BJ (cell line): ENCODE measurements at regions not wholly inside any gene's neighbourhood (a gene's known extent, or its start where the extent isn't known, plus 50 kb on each side); places are given as distances from the start of the nearest gene placed in this dataset.

Experiments
- CTCF ChIA-PET: fragments of 350-600 bp; formaldehyde crosslinking; extraction: SDS; loops from one replicate; lab custom pipeline; 2021; ENCODE audit warnings: antibody characterized with exemption, inconsistent platforms; lab: Yijun Ruan, JAX
- POLR2A ChIA-PET: fragments of 300-600 bp; sonication (Branson Sonifier 250); formaldehyde crosslinking; extraction: SDS; loops from one replicate; lab custom pipeline; 2021; ENCODE audit warnings: antibody characterized with exemption; lab: Charles Lee
- DNase-seq: peaks from one replicate; pipeline ENCODE4 v3.0.0-alpha.2; 2011; ENCODE audit warnings: low read depth
- H3K27me3 ChIP-seq: 2 replicates; pipeline ENCODE4 v1.6.0; 2011; ENCODE audit warnings: low read length; ENCODE audit not compliant: control insufficient read depth, insufficient read depth
- H3K36me3 ChIP-seq: 2 replicates; pipeline ENCODE4 v1.5.1; 2011; ENCODE audit warnings: low read length; ENCODE audit not compliant: control insufficient read depth, insufficient read depth
- H3K4me3 ChIP-seq: 2 replicates; pipeline ENCODE4 v1.5.1; 2011; ENCODE audit warnings: low read depth, mild to moderate bottlenecking, control low read depth, low read length
- TF ChIP-seq, protein P1 (sequence below): IDR thresholded peaks from 2 replicates; pipeline ENCODE4 v1.5.1; 2011; ENCODE audit warnings: low read depth, mild to moderate bottlenecking, control low read depth, inconsistent platforms, low read length, moderate library complexity; ENCODE audit not compliant: insufficient read depth

DNA sequence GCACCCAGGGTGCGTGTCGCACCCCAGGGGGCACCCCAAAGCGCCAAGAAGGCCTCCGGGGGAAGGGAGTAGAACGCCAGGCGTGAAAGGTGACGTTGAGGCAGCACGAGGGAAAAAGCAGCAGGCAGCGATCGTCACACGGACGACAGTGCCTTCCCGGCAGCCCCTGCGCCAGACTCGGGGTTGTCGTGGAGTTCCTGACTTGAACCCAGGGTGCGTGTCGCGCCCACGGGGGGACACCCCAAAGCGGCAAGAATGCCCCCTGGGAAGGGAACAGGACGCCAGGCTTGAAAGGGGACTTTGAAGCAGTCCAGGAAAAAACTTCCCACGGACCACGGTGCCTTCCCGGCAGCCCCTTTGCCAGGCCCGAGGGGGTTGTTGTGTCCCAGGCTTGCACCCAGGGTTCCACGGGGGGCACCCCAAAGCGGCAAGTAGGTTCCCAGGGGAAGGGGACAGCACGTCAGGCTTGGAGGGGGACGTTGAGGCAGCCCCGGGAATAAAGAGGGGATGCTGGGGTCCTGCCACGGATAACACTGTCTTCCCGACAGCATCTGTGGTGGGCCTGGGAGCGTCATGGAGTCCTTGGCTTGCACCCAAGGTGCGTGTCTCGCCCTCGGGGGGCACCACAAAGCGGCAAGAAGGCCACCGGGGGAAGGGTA, 159.2 kb upstream of the ALG10B start:
- no peaks in the 10 kb centered on the region for H3K36me3 ChIP-seq
- H3K4me3 ChIP-seq, result no peak overlapping the region
- TF ChIP-seq, protein P1, sequence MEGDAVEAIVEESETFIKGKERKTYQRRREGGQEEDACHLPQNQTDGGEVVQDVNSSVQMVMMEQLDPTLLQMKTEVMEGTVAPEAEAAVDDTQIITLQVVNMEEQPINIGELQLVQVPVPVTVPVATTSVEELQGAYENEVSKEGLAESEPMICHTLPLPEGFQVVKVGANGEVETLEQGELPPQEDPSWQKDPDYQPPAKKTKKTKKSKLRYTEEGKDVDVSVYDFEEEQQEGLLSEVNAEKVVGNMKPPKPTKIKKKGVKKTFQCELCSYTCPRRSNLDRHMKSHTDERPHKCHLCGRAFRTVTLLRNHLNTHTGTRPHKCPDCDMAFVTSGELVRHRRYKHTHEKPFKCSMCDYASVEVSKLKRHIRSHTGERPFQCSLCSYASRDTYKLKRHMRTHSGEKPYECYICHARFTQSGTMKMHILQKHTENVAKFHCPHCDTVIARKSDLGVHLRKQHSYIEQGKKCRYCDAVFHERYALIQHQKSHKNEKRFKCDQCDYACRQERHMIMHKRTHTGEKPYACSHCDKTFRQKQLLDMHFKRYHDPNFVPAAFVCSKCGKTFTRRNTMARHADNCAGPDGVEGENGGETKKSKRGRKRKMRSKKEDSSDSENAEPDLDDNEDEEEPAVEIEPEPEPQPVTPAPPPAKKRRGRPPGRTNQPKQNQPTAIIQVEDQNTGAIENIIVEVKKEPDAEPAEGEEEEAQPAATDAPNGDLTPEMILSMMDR, result no peak
- no peak for DNase-seq
- ChIA-PET POLR2A (no interaction called here), CTCF (no interaction called here)
- no peaks in the 10 kb centered on the region for H3K27me3 ChIP-seq

DNA sequence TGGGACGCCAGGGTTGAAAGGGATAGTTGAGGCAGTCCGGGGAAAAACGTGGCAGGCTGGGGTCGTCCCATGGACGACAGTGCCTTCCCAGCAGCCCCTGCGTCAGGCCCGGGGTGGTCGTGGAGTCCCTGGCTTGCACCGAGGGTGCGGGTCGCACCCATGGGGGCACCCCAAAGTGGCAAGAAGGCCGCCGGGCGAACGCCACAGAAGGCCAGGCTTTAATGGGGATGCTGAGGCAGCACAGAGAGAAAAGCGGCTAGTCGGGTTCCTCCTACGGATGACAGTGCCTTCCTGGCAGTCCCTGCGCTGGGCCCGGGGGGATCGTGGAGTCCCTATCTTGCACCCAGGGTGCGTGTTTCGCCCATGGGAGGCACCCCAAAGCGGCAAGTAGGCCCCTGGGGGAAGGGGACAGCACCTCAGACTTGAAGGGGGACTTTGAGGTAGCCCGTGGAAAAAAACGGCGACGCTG, 158.6 kb upstream of the ALG10B start:
- DNase-seq, result no peak
- POLR2A ChIA-PET, result no interaction called here
- H3K27me3 ChIP-seq, result no peaks in the 10 kb centered on the region
- CTCF ChIA-PET, result no interaction called here
- TF ChIP-seq, protein P1, result no peak
- H3K4me3 ChIP-seq, result no peak overlapping the region
- no peaks in the 10 kb centered on the region for H3K36me3 ChIP-seq

DNA sequence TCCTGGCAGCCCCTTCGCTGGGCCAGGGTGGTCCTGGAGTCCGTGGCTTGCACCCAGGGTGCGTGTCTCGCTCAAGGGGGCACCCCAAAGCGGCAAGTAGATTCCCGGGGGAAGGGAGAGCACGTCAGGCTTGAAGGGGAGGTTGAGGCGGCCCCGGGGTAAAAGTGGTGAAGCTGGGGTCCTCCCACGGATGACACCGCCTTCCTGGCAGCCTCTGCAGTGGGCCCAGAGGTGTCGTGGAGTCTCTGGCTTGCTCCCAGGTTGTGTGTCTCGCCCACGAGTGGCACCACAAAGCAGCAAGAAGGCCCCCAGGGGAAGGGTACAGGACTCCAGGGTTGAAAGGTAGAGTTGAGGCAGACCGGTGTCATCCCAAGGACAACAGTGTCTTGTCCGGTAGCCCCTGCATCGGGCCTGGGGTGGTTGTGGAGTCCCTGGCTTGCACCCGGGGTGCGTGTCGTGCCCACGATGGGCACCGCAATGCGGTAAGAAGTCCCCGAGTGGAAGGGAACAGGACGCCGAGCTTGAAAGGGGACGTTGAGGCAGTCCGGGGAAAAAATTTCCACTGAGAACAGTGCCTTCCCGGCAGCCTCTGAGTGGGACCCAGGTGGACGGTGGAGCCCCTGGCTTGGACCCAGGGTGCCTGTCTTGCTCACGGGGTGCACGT, 158.0 kb upstream of the ALG10B start:
- Histone ChIP-seq H3K27me3 (no peaks in the 10 kb centered on the region), H3K4me3 (no peak overlapping the region), H3K36me3 (no peaks in the 10 kb centered on the region)
- ChIA-PET POLR2A (no interaction called here), CTCF (no interaction called here)
- no peak for DNase-seq
- TF ChIP-seq, protein P1, result no peak

DNA sequence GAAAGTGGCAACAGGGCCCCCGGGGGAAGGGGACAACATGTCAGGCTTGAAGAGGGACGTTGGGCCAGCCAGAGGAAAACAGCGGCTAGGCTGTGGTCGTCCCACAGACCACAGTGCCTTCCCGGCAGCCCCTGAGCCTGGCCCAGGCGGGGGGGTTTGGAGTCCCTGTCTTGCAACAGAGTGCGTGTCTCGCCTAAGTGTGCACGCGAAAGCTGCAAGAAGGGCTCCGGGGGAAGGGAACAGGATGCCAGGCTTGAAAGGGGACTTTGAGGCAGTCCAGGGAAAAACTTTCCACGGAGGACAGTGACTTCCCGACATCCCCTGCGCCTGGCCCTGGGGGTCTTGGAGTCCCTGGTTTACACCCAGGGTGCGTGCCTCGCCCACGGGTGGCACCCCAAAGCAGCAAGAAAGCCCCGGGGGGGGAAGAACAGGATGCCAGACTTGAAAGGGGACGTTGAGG, 157.5 kb upstream of the ALG10B start:
- CTCF ChIA-PET, result no interaction called here
- no peak overlapping the region for H3K4me3 ChIP-seq
- no peaks in the 10 kb centered on the region for H3K27me3 ChIP-seq
- H3K36me3 ChIP-seq, result no peaks in the 10 kb centered on the region
- TF ChIP-seq, protein P1, result no peak
- no peak for DNase-seq
- POLR2A ChIA-PET, result no interaction called here

DNA sequence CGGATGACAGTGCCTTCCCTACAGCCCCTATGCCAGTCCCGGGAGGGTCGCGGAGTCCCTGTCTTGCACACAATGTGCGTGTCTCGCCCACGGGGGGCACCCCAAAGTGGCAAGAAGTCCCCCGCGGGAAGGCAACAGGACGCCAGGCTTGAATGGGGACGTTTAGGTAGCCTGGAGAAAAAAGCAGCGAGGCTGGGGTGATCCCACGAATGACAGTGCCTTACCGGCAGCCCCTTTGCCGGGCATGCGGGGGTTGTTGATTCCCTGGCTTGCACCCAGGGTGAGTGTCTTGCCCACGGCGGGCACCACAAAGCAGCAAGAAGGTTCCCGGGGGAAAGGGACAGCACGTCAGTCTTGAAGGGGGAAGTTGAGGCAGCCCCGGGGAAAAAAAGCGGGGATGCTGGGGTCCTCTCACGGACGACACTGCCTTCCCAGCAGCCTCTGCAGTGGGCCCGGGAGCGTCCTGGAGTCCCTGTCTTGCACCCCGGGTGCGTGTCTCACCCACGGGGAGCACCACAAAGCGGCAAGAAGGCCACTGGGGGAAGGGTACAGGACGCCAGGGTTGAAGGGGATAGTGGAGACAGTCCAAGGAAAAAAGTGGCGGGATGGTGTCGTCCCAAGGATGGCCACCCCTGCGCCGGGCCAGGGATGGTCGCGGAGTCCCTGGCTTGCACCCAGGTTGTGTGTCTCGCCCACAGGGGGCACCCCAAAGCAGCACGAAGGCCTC, 156.8 kb upstream of the ALG10B start:
- POLR2A ChIA-PET, result no interaction called here

More for the DNA sequence above, 156.8 kb upstream of the ALG10B start:
- DNase-seq, result no peak
- H3K36me3 ChIP-seq, result no peaks in the 10 kb centered on the region
- no peak overlapping the region for H3K4me3 ChIP-seq
- TF ChIP-seq, protein P1, result no peak
- CTCF ChIA-PET, result no interaction called here
- H3K27me3 ChIP-seq, result no peaks in the 10 kb centered on the region
